Erythroblast (primary cell): ENCODE measurements at regions not wholly inside any gene's neighbourhood (a gene's known extent, or its start where the extent isn't known, plus 50 kb on each side); places are given as distances from the start of the nearest gene placed in this dataset.

Experiments
- DNase-seq, 2 experiments: peaks; one replicate each; lab custom pipeline; 2025; lab: John Stamatoyannopoulos, UW
- GATA1 ChIP-seq: IDR thresholded peaks from 2 replicates; pipeline ENCODE4 v1.6.1; 2011; ENCODE audit warnings: low read depth, mild to moderate bottlenecking, control low read depth, low read length, moderate library complexity
- POLR2A ChIP-seq: IDR thresholded peaks from 2 replicates; pipeline ENCODE4 v1.6.1; 2011; ENCODE audit warnings: mild to moderate bottlenecking, low read length

GRCh38 chr7:50214126-50214670, 90.3 kb upstream of the IKZF1 start:
- TF ChIP-seq POLR2A (no peak), GATA1 (no peak)
- DNase-seq = no peak

- TF ChIP-seq POLR2A (no peak), GATA1 (no peak)
Measured at GRCh38 chr7:50213622-50214017, 90.9 kb upstream of the IKZF1 start.

GRCh38 chr7:50212666-50213621, 91.6 kb upstream of the IKZF1 start:
- no peak for DNase-seq

More at GRCh38 chr7:50213622-50214017, 90.9 kb upstream of the IKZF1 start:
- DNase-seq = no peak

GRCh38 chr7:50212016-50212325, 92.5 kb upstream of the IKZF1 start:
- DNase-seq = no peak
- TF ChIP-seq GATA1 = no peak
- no peak for TF ChIP-seq POLR2A

More at GRCh38 chr7:50212666-50213621, 91.6 kb upstream of the IKZF1 start:
- no peak for TF ChIP-seq GATA1
- TF ChIP-seq POLR2A = no peak

GRCh38 chr7:50211130-50212015, 93.1 kb upstream of the IKZF1 start:
- TF ChIP-seq GATA1 = no peak
- no peak for TF ChIP-seq POLR2A
- no peak for DNase-seq

GRCh38 chr7:50210706-50211115, 93.8 kb upstream of the IKZF1 start:
- TF ChIP-seq GATA1 (no peak), POLR2A (no peak)
- DNase-seq = no peak

GRCh38 chr7:50209461-50210135, 94.9 kb upstream of the IKZF1 start:
- no peak for DNase-seq
- TF ChIP-seq POLR2A = no peak

- TF ChIP-seq POLR2A = no peak
- TF ChIP-seq GATA1 = no peak
Measured at GRCh38 chr7:50208378-50208982, 96.0 kb upstream of the IKZF1 start.

GRCh38 chr7:50207686-50208255, 96.7 kb upstream of the IKZF1 start:
- TF ChIP-seq POLR2A (no peak), GATA1 (no peak)
- no peak for DNase-seq

More at GRCh38 chr7:50208378-50208982, 96.0 kb upstream of the IKZF1 start:
- no peak for DNase-seq

- TF ChIP-seq GATA1 (no peak), POLR2A (no peak)
- no peak for DNase-seq
Measured at GRCh38 chr7:50207251-50207564, 97.3 kb upstream of the IKZF1 start.

- no peak for DNase-seq
- TF ChIP-seq POLR2A = no peak
Measured at GRCh38 chr7:50206453-50207250, 97.9 kb upstream of the IKZF1 start.

- TF ChIP-seq POLR2A (no peak), GATA1 (no peak)
- no peak for DNase-seq
Measured at GRCh38 chr7:50205011-50205410, 99.5 kb upstream of the IKZF1 start.
